ENCODE measurements at regions not wholly inside any gene's neighbourhood (a gene's known extent, or its start where the extent isn't known, plus 50 kb on each side); places are given as distances from the start of the nearest gene placed in this dataset.

DNA sequence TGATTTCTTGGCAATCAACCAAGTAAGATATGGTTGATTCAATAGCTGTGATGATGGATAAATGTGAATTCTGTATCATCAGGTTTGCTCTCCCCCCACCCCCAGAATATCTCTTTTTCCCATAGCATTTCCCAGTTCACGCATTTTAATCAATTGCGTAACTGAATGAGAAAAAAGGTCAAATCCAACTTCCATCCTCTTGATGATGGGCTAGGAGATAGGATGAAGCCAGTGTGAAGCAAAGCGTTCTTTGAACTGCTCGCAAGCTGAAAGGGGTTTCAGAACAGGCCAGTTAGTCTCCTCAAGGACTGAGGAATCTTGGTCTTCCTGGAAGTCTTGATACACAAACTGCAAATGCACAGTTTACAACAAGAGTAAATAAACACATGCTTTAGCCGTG, 94.5 kb upstream of the ARMC3 start:
- TF ChIP-seq POLR2A (IDR thresholded peaks at IDR 0.05) (no peak), CTCF (IDR thresholded peaks at IDR 0.05) (no peak)
